Astrocyte of the cerebellum (primary cell): ENCODE measurements at regions not wholly inside any gene's neighbourhood (a gene's known extent, or its start where the extent isn't known, plus 50 kb on each side); places are given as distances from the start of the nearest gene placed in this dataset.
"Not testable (repeated sequence)": the region's sequence is repeated elsewhere in the genome, so short reads cannot be mapped to it uniquely, and the experiment has no call there.

ENCODE experiments used
- DNase-seq: peaks from one replicate; pipeline ENCODE4 v3.0.0-alpha.2; 2011; ENCODE audit warnings: low read depth
- H3K4me3 ChIP-seq: 2 replicates; pipeline ENCODE4 v1.5.1; 2011; ENCODE audit warnings: mild to moderate bottlenecking, low read depth, low read length, moderate library complexity
- CTCF ChIP-seq: IDR thresholded peaks from 2 replicates; pipeline ENCODE4 v1.5.1; 2012; ENCODE audit warnings: low read length, low read depth, moderate library complexity, mild to moderate bottlenecking; ENCODE audit errors: missing control alignments
- in situ Hi-C: cut with HindIII; loops from 2 replicates; pipeline ENCODE4 v1.10.0; 2017; ENCODE audit warnings: low sequenced_read_pairs

GRCh38 chr1:112141301-112141700 is 151.8 kb upstream of the KCND3 start:
- H3K4me3 ChIP-seq, result no peak overlapping the region
- peak; percentile 11 for DNase-seq
- TF ChIP-seq CTCF, result no peak
- in situ Hi-C loops, result loop anchor here (5.0 kb wide), 1 partner anchor 91 kb away; no protein-coding TSS in a partner anchor

GRCh38 chr1:112141923-112142322 is 152.5 kb upstream of the KCND3 start:
- DNase-seq, result no peak
- in situ Hi-C loops, result loop anchor here (5.0 kb wide), 1 partner anchor 90 kb away; no protein-coding TSS in a partner anchor
- no peak for TF ChIP-seq CTCF
- no peak overlapping the region for H3K4me3 ChIP-seq

GRCh38 chr1:112143871-112144441 is 154.5 kb upstream of the KCND3 start:
- DNase-seq, result no peak
- no peak overlapping the region for H3K4me3 ChIP-seq
- in situ Hi-C loops, result loop anchor here (5.0 kb wide), 1 partner anchor 88 kb away; no protein-coding TSS in a partner anchor
- TF ChIP-seq CTCF, result no peak

GRCh38 chr1:112144733-112145426 is 155.4 kb upstream of the KCND3 start:
- no peak for TF ChIP-seq CTCF
- DNase-seq, result no peak
- in situ Hi-C loops, result loop anchor here (5.0 kb wide), 1 partner anchor 87 kb away; no protein-coding TSS in a partner anchor

GRCh38 chr1:112146201-112146715 is 156.8 kb upstream of the KCND3 start:
- TF ChIP-seq CTCF, result no peak
- in situ Hi-C loops, result no loop called here
- DNase-seq, result no peak
- no peak overlapping the region for H3K4me3 ChIP-seq

More at GRCh38 chr1:112144733-112145426, 155.4 kb upstream of the KCND3 start:
- no peak overlapping the region for H3K4me3 ChIP-seq

- in situ Hi-C loops, H3K4me3 ChIP-seq, DNase-seq: not testable (repeated sequence)
These were observed 170.7 kb upstream of the KCND3 start for GRCh38 chr1:112160214-112160613.

GRCh38 chr1:112165375-112165774 is 175.9 kb upstream of the KCND3 start:
- in situ Hi-C loops, result no loop called here
- no peak for DNase-seq
- TF ChIP-seq CTCF, result no peak
- no peak overlapping the region for H3K4me3 ChIP-seq
